Right ventricle myocardium inferior (tissue), 1 donor: ENCODE measurements at regions not wholly inside any gene's neighbourhood (a gene's known extent, or its start where the extent isn't known, plus 50 kb on each side); places are given as distances from the start of the nearest gene placed in this dataset.
"Not testable (repeated sequence)": the region's sequence is repeated elsewhere in the genome, so short reads cannot be mapped to it uniquely, and the experiment has no call there.

Source experiments
- ATAC-seq: fragments of 200-7000 bp; cut with Tn5 transposase; one replicate; pipeline ENCODE4 v1.9.1; 2020; ENCODE audit warnings: mild to moderate bottlenecking, moderate library complexity
- DNase-seq: peaks from one replicate; pipeline ENCODE4 v3.0.0; 2021; ENCODE audit errors: missing footprints
- intact Hi-C: fragments of 100-400 bp; cut with DNase I; formaldehyde crosslinking; loops from one replicate; pipeline ENCODE4 v1.11.0; 2022
- donor health status: DM: no; HTN: yes; CAD: no; lungs with severe emphysema.

- intact Hi-C loops, result no loop called here
- DNase-seq (no peak), ATAC-seq (no peak)
These were observed 81.3 kb upstream of the BHLHE40 start for GRCh38 chr3:4897765-4898453.

DNA sequence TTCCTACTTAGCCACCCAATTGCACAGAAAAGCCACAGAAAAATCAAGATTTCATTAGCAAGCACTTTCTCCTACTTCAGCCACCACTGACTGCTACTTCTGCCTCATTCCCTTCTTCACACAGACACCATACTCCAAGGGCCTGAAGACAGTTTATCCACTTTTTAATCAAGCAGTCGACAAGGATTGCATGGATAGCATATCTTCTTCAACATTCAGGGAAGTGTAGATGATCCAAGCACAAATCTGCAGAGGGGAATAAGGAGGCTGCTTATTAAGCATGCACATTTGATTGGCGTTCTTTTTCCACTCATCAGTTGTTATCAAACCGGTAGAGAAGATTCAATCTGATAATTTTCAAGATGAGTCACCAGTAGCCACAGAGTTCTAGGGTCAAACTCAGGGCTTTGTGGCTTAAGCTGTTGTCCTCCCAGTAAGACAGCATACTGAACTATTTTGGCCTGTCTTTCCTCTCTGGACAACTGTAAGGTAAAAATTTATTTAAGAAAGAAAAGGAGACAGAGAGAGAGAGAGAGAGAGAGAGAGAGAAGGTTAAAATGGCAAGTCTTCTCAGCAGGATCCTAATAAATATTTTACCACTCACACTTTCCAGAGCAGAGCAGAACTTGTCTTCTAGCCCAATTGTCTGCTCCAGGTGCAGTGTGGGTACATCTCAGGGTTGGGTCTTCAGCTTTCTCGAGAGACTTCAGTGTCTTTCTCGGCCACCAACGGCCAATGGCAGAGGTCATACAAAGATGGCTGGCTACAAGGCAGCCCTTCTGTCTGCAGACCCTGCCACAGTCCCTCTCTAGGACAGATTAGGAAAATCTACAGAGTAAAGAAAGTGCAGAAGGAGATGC is 80.6 kb upstream of the BHLHE40 start:
- intact Hi-C loops, result no loop called here
- ATAC-seq, result no peak
- no peak for DNase-seq

- ATAC-seq (no peak), DNase-seq (no peak)
- intact Hi-C loops, result no loop called here
These were observed 79.5 kb upstream of the BHLHE40 start for GRCh38 chr3:4899710-4900109.

- ATAC-seq (no peak), DNase-seq (no peak)
- intact Hi-C loops, result no loop called here
These were observed 78.9 kb upstream of the BHLHE40 start for GRCh38 chr3:4900298-4900697.

GRCh38 chr3:4904811-4905695 is 74.2 kb upstream of the BHLHE40 start:
- intact Hi-C loops, result no loop called here
- ATAC-seq (no peak), DNase-seq (no peak)

DNA sequence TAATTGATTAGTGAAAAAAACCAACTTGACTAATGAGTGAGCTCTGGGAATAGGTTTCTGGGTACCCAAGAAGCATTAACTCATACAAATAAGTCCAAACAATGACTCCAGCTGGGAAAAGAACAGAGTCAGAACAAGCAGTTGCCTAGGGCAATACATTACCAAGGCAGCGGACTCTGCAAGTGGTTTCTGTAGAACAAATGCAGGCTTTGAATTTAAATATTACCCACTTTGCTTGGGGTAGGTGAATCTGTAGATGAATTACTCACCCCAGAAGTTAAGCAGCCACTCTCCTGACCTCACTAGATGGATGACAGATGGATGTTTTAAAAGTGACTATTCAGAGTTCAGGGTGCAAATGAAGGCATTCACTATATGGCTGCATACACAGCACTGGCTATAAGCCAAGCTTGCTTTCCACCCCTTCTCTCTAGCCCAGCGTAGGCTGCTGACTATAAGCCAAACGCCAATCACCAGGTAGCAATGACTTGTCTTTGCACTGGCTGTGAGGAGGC is 73.1 kb upstream of the BHLHE40 start:
- intact Hi-C loops, result no loop called here
- no peak for ATAC-seq
- no peak for DNase-seq

- no peak for DNase-seq
- intact Hi-C loops, result no loop called here
- ATAC-seq, result no peak
These were observed 72.2 kb upstream of the BHLHE40 start for GRCh38 chr3:4907050-4907449.

DNA sequence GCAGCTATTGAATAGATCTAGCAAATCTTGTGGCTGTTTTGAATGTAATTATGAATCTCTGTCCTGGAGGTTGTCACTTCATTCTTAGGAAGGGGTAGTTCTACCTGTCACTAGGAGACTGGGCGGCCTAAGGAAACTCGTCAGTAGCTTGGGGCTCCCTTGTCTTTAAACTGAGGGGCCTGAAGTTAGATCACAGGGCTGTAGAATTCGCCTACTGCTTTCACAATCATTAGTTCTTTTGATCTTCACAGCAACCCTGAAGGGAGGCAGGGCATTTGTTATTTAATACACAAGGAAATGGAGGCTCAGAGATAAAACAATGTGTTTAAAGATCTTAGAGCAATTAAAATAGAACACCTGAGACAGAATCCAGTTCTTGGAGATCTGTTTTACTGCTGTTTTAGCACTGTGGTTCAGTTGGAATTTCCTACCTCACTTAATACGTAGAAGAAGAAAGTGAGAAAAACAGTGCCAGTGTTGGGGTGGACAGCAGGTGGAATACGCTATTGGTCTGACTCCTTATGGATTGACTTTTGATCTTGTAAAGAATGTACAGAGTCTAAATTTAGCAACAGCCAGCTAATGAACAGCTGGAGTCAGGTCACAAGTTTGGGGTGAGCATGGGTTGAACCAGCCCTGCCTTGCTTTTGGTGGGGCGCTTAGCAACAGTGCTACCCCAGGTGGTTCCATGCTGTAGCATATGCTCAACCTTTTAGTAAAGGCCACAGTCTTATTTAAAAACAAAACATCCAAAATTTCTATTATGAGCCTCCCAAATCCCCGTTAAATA is 71.4 kb upstream of the BHLHE40 start:
- DNase-seq (no peak), ATAC-seq (no peak)
- intact Hi-C loops, result no loop called here

DNA sequence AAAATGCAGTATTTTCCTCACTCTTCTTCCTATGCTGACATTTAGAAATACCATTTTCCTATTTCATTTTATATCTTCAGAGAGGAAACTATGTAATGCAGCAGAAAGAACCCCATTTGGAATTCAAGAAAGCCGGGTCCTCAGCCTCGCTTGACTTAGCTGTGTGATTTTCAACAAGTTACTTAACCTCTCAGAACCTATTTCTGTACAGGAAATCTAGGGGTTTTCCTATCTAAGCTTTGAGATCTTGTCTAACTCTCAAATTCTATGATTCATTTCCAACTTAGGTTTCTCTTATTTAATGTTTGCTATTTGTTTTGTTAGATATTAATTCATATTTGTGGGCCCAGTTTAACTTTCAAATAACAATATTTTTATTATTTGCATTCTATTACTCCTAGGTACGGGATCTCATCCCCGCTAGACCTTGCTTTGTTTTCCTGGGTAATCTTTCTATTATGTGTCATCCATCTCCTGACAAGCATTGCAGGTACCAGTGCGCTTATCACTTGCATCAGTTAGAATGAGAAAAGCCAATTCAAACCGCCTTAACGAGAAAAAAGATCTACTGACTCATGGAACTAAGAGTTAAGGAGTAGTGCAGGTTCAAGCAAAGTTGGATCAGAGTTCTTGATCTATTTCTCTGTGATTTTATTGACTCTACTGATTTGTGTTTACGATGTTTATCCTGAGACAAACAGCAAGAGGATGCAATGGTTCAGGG is 70.6 kb upstream of the BHLHE40 start:
- ATAC-seq (no peak), DNase-seq (no peak)
- intact Hi-C loops, result no loop called here

GRCh38 chr3:4914464-4914863 is 64.8 kb upstream of the BHLHE40 start:
- DNase-seq, result no peak
- intact Hi-C loops, result no loop called here
- ATAC-seq, result no peak

GRCh38 chr3:4921589-4921988 is 57.6 kb upstream of the BHLHE40 start:
- DNase-seq, ATAC-seq: not testable (repeated sequence)

DNA sequence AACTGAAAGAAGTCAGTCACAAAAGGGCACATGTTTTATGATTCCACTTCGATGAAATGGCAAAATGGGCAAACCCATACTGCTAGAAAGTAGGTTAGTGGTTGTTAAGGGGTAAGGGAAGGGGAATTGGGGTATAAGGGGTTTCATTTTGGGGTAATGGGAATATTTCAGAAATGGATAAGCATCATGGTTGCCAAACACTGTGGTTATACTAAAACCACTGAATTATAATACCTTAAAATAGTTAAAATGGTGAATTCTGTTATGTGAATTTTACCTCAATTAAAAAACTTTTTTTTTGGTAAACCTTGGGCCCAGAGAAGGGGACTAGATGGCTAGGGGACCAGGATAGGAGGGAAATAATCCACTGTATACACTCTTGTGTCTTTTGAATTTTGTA is 52.3 kb upstream of the BHLHE40 start:
- ATAC-seq, result no peak
- DNase-seq, result no peak
- intact Hi-C loops, result no loop called here

More at GRCh38 chr3:4921589-4921988, 57.6 kb upstream of the BHLHE40 start:
- intact Hi-C loops, result not testable (repeated sequence)

DNA sequence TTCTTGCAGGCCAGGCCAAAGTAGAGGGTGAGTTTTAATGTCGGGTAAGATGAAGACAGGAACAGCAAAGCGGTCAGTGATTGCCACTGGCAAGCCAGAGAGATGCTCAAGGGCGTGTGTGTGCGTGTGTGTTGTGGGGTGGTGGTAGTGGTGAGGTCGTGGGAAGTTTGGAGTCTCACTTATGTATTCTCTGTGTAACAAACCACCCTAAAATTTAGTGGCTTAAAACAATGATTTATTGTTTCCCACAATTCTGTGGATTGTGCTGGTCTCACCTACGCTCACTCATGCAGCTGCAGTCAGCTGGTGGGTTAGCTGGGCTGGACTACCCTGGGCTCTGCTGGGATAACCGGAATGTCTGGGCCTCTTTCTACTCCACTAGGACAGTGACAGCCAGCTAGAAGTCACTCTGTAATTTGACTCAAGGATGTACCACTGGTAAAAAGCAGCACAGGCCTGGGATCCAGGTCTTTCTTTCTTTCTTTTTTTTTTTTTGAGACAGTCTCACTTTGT is 50.9 kb upstream of the BHLHE40 start:
- intact Hi-C loops, result no loop called here
- ATAC-seq (peak; percentile 67), DNase-seq (no peak)
